SK-N-SH (cell line): ENCODE measurements at regions not wholly inside any gene's neighbourhood (a gene's known extent, or its start where the extent isn't known, plus 50 kb on each side); places are given as distances from the start of the nearest gene placed in this dataset.

Experiments used
- CTCF ChIA-PET: fragments of 300-600, 350-600 bp; formaldehyde crosslinking; extraction: SDS; loops from one replicate; lab custom pipeline; 2021; lab: Yijun Ruan, JAX
- POLR2A ChIA-PET: fragments of 350-600 bp; sonication (Branson Sonifier 250); formaldehyde crosslinking; extraction: SDS; loops from one replicate; lab custom pipeline; 2020; ENCODE audit warnings: antibody characterized with exemption, inconsistent platforms; lab: Yijun Ruan, JAX
- DNase-seq: peaks from one replicate; pipeline ENCODE4 v3.0.0; 2012
- H2AFZ ChIP-seq: fragments of 200-600 bp; sonication (generic); 2 replicates; pipeline ENCODE4 v1.8.1; 2016; ENCODE audit warnings: antibody characterized with exemption, mild to moderate bottlenecking, low read depth
- H3F3A ChIP-seq: fragments of 200-600 bp; sonication (generic); replicated peaks from 2 replicates; pipeline ENCODE3; 2016; ENCODE audit warnings: antibody characterized with exemption, mild to moderate bottlenecking; ENCODE audit not compliant: insufficient read depth
- H3K27ac ChIP-seq, 2 experiments: fragments of 200-500 bp in 1 of 2; fragments of 200-600 bp in 1 of 2; sonication (Bioruptor generic) in 1 of 2; sonication (generic), shearing (Covaris generic) in 1 of 2; 2 replicates each; pipeline versions ENCODE4 v1.5.1 to v1.6.1; 2014 to 2016; ENCODE audit warnings: low read depth in 2 of 2, inconsistent platforms in 1 of 2, low read length in 1 of 2, mild to moderate bottlenecking in 1 of 2, mixed read lengths in 1 of 2
- H3K27me3 ChIP-seq: fragments of 200-600 bp; sonication (generic), shearing (Covaris generic); 2 replicates; pipeline ENCODE4 v1.6.1; 2016; ENCODE audit warnings: mixed run types; ENCODE audit not compliant: insufficient read depth
- H3K36me3 ChIP-seq, 2 experiments: fragments of 200-500 bp in 1 of 2; fragments of 200-600 bp in 1 of 2; sonication (Bioruptor generic) in 1 of 2; sonication (generic) in 1 of 2; replicated peaks in 1 of 2; 2 replicates each; pipeline versions ENCODE3 to v1.5.1; 2014 to 2016; ENCODE audit warnings: low read length in 1 of 2, mild to moderate bottlenecking in 1 of 2; ENCODE audit not compliant: insufficient read depth in 2 of 2, control insufficient read depth in 1 of 2
- H3K4me1 ChIP-seq, 2 experiments: fragments of 200-500 bp in 1 of 2; fragments of 200-600 bp in 1 of 2; sonication (Bioruptor generic) in 1 of 2; sonication (generic), shearing (Covaris generic) in 1 of 2; 2 replicates each; pipeline versions ENCODE4 v1.5.1 to v1.6.1; 2014 to 2016; ENCODE audit warnings: low read depth in 1 of 2, low read length in 1 of 2, mixed run types in 1 of 2; ENCODE audit not compliant: insufficient read depth in 2 of 2, control insufficient read depth in 1 of 2
- H3K4me2 ChIP-seq: fragments of 200-600 bp; sonication (generic), shearing (Covaris generic); 2 replicates; pipeline ENCODE4 v1.6.1; 2017; ENCODE audit warnings: mixed run types
- H3K4me3 ChIP-seq, 2 experiments: fragments of 200-500 bp in 1 of 2; fragments of 200-600 bp in 1 of 2; sonication (Bioruptor generic) in 1 of 2; sonication (generic), shearing (Covaris generic) in 1 of 2; 2 replicates each; pipeline versions ENCODE4 v1.5.1 to v1.8.1; 2014 to 2016; ENCODE audit warnings: low read depth in 2 of 2, inconsistent platforms in 1 of 2, low read length in 1 of 2, mild to moderate bottlenecking in 1 of 2, mixed read lengths in 1 of 2, moderate library complexity in 1 of 2
- H3K79me2 ChIP-seq: fragments of 200-600 bp; sonication (generic); 2 replicates; pipeline ENCODE4 v1.8.1; 2017; ENCODE audit warnings: mild to moderate bottlenecking; ENCODE audit not compliant: insufficient read depth
- H3K9ac ChIP-seq: fragments of 200-600 bp; sonication (generic); 2 replicates; pipeline ENCODE4 v1.6.1; 2017; ENCODE audit warnings: mixed run types
- H3K9me2 ChIP-seq: fragments of 200-600 bp; sonication (generic); 2 replicates; pipeline ENCODE4 v1.6.1; 2017; ENCODE audit warnings: mixed run types
- H3K9me3 ChIP-seq: fragments of 200-600 bp; sonication (generic); 2 replicates; pipeline ENCODE4 v1.6.1; 2017; ENCODE audit warnings: mixed run types, mild to moderate bottlenecking, moderate library complexity
- H4K20me1 ChIP-seq: fragments of 200-600 bp; sonication (generic); 2 replicates; pipeline ENCODE4 v1.6.1; 2017; ENCODE audit warnings: mild to moderate bottlenecking, mixed run types; ENCODE audit not compliant: insufficient read depth
- ELF1 ChIP-seq: IDR thresholded peaks from 2 replicates; pipeline ENCODE4 v1.4.0; 2012
- EP300 ChIP-seq, 2 experiments: IDR thresholded peaks; 2 replicates each; pipeline versions ENCODE4 v1.4.0 to v1.6.1; 2012; ENCODE audit warnings: borderline replicate concordance in 1 of 2, low read depth in 1 of 2, low read length in 1 of 2
- EZH2phosphoT487 ChIP-seq: fragments of 200-600 bp; sonication (generic); IDR thresholded peaks from 2 replicates; pipeline ENCODE4 v1.6.1; 2017; ENCODE audit warnings: low read depth, mixed run types, mild to moderate bottlenecking, antibody characterized with exemption, moderate library complexity, borderline replicate concordance
- FOXM1 ChIP-seq: IDR thresholded peaks from 2 replicates; pipeline ENCODE4 v1.4.0; 2012; ENCODE audit warnings: low read depth, mild to moderate bottlenecking
- GABPA ChIP-seq: IDR thresholded peaks from 2 replicates; pipeline ENCODE4 v1.4.0; 2012; ENCODE audit warnings: low read depth, mild to moderate bottlenecking
- IRF3 ChIP-seq: fragments of 150-350 bp; IDR thresholded peaks from 2 replicates; pipeline ENCODE4 v1.6.1; 2016; ENCODE audit warnings: mild to moderate bottlenecking, low read depth, low read length
- MEF2A ChIP-seq: IDR thresholded peaks from 2 replicates; pipeline ENCODE4 v1.4.0; 2012; ENCODE audit warnings: low read depth, borderline replicate concordance
- POLR2AphosphoS5 ChIP-seq: IDR thresholded peaks from 2 replicates; pipeline ENCODE4 v1.6.1; 2012; ENCODE audit warnings: low read depth, low read length
- RFX5 ChIP-seq: IDR thresholded peaks from 2 replicates; pipeline ENCODE4 v1.6.1; 2012; ENCODE audit warnings: mild to moderate bottlenecking, improper control_type of control experiment, low read length
- RXRA ChIP-seq: IDR thresholded peaks from 2 replicates; pipeline ENCODE4 v1.4.0; 2012; ENCODE audit warnings: low read depth, mild to moderate bottlenecking, borderline replicate concordance
- SMC3 ChIP-seq: IDR thresholded peaks from 2 replicates; pipeline ENCODE4 v1.6.1; 2012; ENCODE audit warnings: low read depth, low read length, improper control_type of control experiment
- TCF12 ChIP-seq: IDR thresholded peaks from 2 replicates; pipeline ENCODE4 v1.4.0; 2012
- USF1 ChIP-seq: IDR thresholded peaks from 2 replicates; pipeline ENCODE4 v1.4.0; 2012; ENCODE audit warnings: low read depth, borderline replicate concordance
- WGBS: methylation state at CpG from one replicate; pipeline ENCODE4 v1.1.6; 2017; ENCODE audit warnings: low lambda C conversion rate; 5-methylcytosine and 5-hydroxymethylcytosine counted together
- TF ChIP-seq, protein P1 (sequence below): IDR thresholded peaks from 2 replicates; pipeline ENCODE4 v1.6.1; 2012; ENCODE audit warnings: mild to moderate bottlenecking, low read depth, low read length, moderate library complexity
- TF ChIP-seq, protein P2 (sequence below): IDR thresholded peaks from 2 replicates; pipeline ENCODE4; 2012

GRCh38 chr7:51660516-51660915 is 343.9 kb upstream of the COBL start:
- Histone ChIP-seq H3K4me3 (no peak overlapping the region), H3K9me3 (no peaks in the 10 kb centered on the region), H3K4me1 (no peaks in the 10 kb centered on the region), H3K79me2 (no peaks in the 10 kb centered on the region), H4K20me1 (no peaks in the 10 kb centered on the region), H2AFZ (no peak overlapping the region), H3K9ac (no peak overlapping the region), H3K27ac (no peak overlapping the region), H3K36me3 (no peaks in the 10 kb centered on the region), H3F3A (no peaks in the 10 kb centered on the region), H3K27me3 (no peaks in the 10 kb centered on the region), H3K9me2 (no peaks in the 10 kb centered on the region), H3K4me2 (no peak overlapping the region)
- ChIA-PET POLR2A (no interaction called here), CTCF (no interaction called here)
- no peak for DNase-seq
- TF ChIP-seq SMC3: no peak
- TF ChIP-seq USF1: no peak
- TF ChIP-seq EZH2phosphoT487: no peak
- TF ChIP-seq POLR2AphosphoS5: no peak
- TF ChIP-seq GABPA: no peak
- no peak for TF ChIP-seq IRF3
- no peak for TF ChIP-seq ELF1
- TF ChIP-seq RXRA: no peak
- TF ChIP-seq, protein P1, sequence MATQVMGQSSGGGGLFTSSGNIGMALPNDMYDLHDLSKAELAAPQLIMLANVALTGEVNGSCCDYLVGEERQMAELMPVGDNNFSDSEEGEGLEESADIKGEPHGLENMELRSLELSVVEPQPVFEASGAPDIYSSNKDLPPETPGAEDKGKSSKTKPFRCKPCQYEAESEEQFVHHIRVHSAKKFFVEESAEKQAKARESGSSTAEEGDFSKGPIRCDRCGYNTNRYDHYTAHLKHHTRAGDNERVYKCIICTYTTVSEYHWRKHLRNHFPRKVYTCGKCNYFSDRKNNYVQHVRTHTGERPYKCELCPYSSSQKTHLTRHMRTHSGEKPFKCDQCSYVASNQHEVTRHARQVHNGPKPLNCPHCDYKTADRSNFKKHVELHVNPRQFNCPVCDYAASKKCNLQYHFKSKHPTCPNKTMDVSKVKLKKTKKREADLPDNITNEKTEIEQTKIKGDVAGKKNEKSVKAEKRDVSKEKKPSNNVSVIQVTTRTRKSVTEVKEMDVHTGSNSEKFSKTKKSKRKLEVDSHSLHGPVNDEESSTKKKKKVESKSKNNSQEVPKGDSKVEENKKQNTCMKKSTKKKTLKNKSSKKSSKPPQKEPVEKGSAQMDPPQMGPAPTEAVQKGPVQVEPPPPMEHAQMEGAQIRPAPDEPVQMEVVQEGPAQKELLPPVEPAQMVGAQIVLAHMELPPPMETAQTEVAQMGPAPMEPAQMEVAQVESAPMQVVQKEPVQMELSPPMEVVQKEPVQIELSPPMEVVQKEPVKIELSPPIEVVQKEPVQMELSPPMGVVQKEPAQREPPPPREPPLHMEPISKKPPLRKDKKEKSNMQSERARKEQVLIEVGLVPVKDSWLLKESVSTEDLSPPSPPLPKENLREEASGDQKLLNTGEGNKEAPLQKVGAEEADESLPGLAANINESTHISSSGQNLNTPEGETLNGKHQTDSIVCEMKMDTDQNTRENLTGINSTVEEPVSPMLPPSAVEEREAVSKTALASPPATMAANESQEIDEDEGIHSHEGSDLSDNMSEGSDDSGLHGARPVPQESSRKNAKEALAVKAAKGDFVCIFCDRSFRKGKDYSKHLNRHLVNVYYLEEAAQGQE: no peak
- TF ChIP-seq FOXM1: no peak
- TF ChIP-seq EP300 (IDR thresholded peaks at IDR 0.05; ENCODE audit: borderline replicate concordance in 1 of 2, low read depth in 1 of 2, low read length in 1 of 2): no peak
- TF ChIP-seq, protein P2, sequence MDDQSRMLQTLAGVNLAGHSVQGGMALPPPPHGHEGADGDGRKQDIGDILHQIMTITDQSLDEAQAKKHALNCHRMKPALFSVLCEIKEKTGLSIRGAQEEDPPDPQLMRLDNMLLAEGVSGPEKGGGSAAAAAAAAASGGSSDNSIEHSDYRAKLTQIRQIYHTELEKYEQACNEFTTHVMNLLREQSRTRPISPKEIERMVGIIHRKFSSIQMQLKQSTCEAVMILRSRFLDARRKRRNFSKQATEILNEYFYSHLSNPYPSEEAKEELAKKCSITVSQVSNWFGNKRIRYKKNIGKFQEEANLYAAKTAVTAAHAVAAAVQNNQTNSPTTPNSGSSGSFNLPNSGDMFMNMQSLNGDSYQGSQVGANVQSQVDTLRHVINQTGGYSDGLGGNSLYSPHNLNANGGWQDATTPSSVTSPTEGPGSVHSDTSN: no peak
- TF ChIP-seq MEF2A: no peak
- TF ChIP-seq RFX5: no peak
- TF ChIP-seq TCF12: no peak
- 47% methylated on average over 7 of the region's 7 CpGs for WGBS
